ENCODE measurements at regions not wholly inside any gene's neighbourhood (a gene's known extent, or its start where the extent isn't known, plus 50 kb on each side); places are given as distances from the start of the nearest gene placed in this dataset.
"Not testable (repeated sequence)": the region's sequence is repeated elsewhere in the genome, so short reads cannot be mapped to it uniquely, and the experiment has no call there.

GRCh38 chr12:19666070-19666469 is 226.8 kb downstream of the AEBP2 start:
- no peak for DNase-seq (ENCODE audit: low spot score)

GRCh38 chr12:19669793-19670192 is 230.5 kb downstream of the AEBP2 start:
- DNase-seq (ENCODE audit: low spot score) = no peak

- no peak for DNase-seq (ENCODE audit: low spot score)
Observed at GRCh38 chr12:19671695-19672094, 232.4 kb downstream of the AEBP2 start.

GRCh38 chr12:19674437-19674836 is 235.1 kb downstream of the AEBP2 start:
- no peak for DNase-seq (ENCODE audit: low spot score)

GRCh38 chr12:19675361-19675760 is 236.1 kb downstream of the AEBP2 start:
- no peak for DNase-seq (ENCODE audit: low spot score)

- not testable (repeated sequence) for DNase-seq (ENCODE audit: low spot score)
Observed at GRCh38 chr12:19678501-19678900, 239.2 kb downstream of the AEBP2 start.

GRCh38 chr12:19681007-19681406 is 241.7 kb downstream of the AEBP2 start:
- DNase-seq (ENCODE audit: low spot score) = no peak

GRCh38 chr12:19683178-19683927 is 244.1 kb downstream of the AEBP2 start:
- no peak for DNase-seq (ENCODE audit: low spot score)

GRCh38 chr12:19687371-19687770 is 248.1 kb downstream of the AEBP2 start:
- no peak for DNase-seq (ENCODE audit: low spot score)

- DNase-seq (ENCODE audit: low spot score) = no peak
Observed at GRCh38 chr12:19688532-19688931, 249.2 kb downstream of the AEBP2 start.

- DNase-seq (ENCODE audit: low spot score) = no peak
Observed at GRCh38 chr12:19689226-19689625, 249.9 kb downstream of the AEBP2 start.

GRCh38 chr12:19689801-19690472 is 250.6 kb downstream of the AEBP2 start:
- no peak for DNase-seq (ENCODE audit: low spot score)

GRCh38 chr12:19692091-19692490 is 252.8 kb downstream of the AEBP2 start:
- DNase-seq (ENCODE audit: low spot score) = no peak

- no peak for DNase-seq (ENCODE audit: low spot score)
Observed at GRCh38 chr12:19692566-19692965, 253.3 kb downstream of the AEBP2 start.

- no peak for DNase-seq (ENCODE audit: low spot score)
Observed at GRCh38 chr12:19694627-19695026, 255.3 kb downstream of the AEBP2 start.

- no peak for DNase-seq (ENCODE audit: low spot score)
Observed at GRCh38 chr12:19695244-19696098, 256.2 kb downstream of the AEBP2 start.

- DNase-seq (ENCODE audit: low spot score) = no peak
Observed at GRCh38 chr12:19700969-19701368, 261.7 kb downstream of the AEBP2 start.

GRCh38 chr12:19704966-19705365 is 265.7 kb downstream of the AEBP2 start:
- DNase-seq (ENCODE audit: low spot score) = no peak

- DNase-seq (ENCODE audit: low spot score) = no peak
Observed at GRCh38 chr12:19706936-19707335, 267.6 kb downstream of the AEBP2 start.

GRCh38 chr12:19707948-19708409 is 268.7 kb downstream of the AEBP2 start:
- DNase-seq (ENCODE audit: low spot score) = no peak

GRCh38 chr12:19709889-19710288 is 270.6 kb downstream of the AEBP2 start:
- no peak for DNase-seq (ENCODE audit: low spot score)
